Limb (tissue), 2 donors: ENCODE measurements at regions not wholly inside any gene's neighbourhood (a gene's known extent, or its start where the extent isn't known, plus 50 kb on each side); places are given as distances from the start of the nearest gene placed in this dataset.
"Not testable (repeated sequence)": the region's sequence is repeated elsewhere in the genome, so short reads cannot be mapped to it uniquely, and the experiment has no call there.

Experiments
- DNase-seq, 2 donors: peaks; one replicate each; pipeline ENCODE4 v3.0.0-alpha.2; 2016; ENCODE audit errors: extremely low spot score in 2 of 2

DNA sequence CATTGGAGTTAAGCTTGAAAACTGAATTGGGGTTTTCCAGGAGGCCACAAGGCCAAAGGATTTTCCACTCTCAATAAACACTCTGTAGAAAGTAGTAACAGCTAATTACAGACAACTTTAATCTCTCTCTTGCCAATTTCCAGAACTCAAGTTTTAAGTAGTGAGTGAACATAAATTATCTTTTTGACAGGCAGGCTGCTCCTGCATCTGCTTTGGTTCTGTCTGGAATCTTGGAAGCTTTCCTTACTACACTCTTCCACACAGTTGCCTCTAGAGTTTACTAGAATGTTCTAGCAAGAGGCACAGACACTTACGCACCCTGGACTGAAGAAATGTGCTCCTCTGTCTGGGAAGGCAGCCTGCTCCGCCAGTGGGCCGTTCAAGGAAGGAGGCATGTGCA is 90.5 kb upstream of the WAC start:
- no peak for DNase-seq

DNA sequence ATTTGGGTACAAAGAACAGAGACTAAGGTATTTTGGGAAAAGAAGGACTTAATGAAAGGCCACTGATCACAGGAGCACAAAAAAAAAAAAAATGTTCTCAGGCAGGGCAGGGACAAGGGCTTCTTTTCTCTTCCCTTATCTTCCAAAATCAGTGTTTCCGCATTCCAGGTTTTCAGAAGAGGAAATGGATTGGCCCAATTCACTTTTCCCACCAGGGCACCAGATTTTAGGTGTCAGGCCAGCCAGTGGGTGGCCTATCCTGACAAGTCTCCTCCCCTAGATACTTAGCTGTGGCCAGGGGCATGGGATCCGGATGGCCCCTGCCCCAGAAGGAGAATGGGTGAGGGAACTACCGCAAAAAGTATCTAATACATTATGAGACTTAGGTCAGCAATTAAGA is 88.9 kb upstream of the WAC start:
- DNase-seq = no peak

DNA sequence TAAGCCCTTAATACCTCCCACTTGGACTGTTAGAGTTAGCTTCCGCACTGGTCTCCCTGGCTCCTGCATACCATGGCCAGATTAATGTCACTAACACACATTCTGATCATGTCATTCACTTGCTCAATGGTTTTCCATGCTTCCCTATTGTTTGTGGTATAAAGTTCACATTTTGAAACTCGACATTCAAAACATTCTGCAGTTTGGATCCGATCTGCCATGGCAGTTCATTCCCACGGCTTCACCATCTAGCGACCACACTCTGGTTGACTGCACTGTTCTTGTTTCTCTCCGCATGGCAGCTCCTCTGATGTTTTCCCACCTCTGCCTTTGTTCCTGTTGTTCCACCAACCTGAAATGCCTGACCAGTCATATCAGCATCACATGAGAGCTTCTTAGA is 87.4 kb upstream of the WAC start:
- DNase-seq = no peak

DNA sequence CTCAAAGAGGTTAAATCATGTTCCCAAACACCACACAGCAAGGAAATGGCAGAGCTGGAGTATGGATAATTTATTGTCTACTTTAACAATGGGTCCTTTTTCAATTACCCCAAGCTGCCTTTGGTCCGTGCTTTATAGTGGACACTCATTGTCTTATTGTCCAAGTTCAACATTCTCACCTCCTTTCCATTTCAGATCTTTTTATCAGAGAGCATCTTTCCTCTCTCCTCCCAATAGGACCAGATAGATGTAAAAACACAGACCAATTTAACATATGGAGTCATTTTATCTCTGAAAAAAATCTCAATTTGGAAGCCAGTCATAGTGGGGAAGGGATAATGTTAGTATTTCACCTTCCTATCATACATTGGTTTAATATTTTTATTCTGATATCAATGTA is 83.5 kb upstream of the WAC start:
- DNase-seq = no peak

DNA sequence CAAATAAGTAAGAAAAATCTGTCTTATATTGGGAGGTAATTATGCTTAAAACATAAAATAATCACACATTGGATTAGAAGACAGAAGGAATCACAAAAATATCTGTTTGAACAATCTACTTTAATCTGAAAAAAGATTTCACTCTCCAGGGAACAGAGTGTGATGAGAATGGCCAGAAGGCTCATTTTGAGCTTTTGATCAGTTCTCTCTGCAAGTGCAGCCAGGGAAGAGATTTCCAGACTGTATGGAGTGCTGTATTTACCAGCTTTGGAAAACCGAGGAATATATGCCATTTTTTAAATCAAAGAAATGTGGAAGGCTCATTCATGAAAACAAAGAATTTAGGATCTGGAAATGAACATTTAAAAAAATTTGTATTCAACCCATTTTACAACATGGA is 83.0 kb upstream of the WAC start:
- no peak for DNase-seq

DNA sequence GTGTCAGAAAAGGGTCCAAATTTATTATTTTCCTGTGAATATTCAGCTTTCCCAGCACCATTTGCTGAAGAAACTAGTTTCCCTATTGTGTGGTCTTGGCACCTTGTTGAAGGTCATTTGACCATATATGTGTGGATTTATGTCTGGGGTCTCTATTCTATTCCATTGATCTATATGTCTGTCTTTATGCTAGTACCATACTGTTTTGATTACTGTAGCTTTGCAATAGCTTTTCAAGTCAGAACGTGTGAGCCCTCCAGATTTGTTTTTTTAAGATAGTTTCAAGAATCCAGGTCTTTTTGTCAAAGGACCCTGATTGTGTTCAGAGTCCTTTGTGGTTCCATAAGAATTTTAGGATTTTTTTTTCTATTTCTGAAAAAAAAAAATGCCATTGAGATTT is 79.0 kb upstream of the WAC start:
- DNase-seq = no peak

DNA sequence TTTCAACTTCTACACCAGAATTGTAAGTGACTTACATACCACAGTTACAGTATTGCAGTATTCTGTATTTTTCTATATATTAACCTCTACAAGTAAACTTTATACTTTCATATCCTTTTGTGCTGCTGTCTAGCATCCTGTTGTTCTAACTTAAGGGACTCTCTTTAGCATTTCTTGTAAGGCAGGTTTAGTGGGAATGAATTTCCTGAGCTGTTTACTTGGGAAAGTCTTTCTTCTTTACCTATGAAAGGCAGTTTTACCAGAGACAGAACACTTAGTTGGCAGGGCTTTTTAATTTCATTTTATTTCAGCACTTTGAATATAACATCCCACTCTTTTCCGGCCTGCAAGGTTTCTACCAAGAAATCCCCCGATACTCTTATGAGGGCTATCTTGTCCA is 75.8 kb upstream of the WAC start:
- no peak for DNase-seq

DNA sequence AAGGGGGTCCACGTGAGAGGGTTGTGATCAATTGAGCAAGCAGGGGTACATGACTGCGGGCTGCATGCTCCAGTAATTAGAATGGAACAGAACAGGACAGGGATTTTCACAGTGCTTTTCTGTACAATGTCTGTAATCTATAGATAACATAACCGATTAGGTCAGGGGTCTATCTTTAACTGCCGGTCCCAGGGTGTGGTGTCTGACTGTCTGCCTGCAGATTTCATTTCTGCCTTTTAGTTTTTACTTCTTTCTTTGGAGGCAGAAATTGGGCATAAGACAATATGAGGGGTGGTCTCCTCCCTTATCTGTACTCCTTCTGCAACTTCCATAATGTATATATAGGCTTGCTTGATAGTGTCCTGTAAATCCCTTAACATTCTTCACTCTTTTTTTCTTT is 75.0 kb upstream of the WAC start:
- not testable (repeated sequence) for DNase-seq

DNA sequence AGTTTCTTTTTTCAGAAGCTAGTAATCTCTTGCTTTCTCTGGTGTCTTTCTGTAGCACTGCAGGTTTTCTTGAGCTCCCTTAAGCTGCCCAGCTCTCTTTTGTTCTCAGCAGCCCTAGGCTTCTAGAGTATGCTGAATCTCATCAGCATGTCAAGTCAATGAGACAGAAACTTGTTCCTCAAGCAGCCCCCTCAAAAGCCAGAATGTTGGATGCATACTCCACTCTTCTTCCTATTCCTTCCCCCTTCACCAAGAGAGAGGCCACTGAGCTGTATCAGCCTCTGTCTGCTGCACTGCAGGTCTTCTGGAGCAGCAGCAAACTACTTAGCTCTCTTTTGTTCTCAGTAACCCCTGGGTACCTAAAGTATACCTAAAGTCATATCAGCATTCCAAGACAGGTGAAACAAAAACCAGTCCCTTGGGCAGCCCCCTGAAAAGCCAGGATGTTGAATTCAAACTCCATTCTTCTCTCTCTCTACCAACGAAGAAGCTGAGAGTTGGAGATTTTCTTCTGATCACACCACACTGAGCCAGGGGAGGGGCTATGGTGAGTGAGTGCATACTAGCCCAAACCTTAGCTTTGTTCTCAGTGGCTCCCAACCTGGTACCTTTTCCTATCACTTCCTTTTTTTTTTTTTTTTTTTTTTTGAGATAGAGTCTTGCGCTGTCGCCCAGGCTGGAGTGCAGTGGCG is 73.3 kb upstream of the WAC start:
- DNase-seq = no peak

DNA sequence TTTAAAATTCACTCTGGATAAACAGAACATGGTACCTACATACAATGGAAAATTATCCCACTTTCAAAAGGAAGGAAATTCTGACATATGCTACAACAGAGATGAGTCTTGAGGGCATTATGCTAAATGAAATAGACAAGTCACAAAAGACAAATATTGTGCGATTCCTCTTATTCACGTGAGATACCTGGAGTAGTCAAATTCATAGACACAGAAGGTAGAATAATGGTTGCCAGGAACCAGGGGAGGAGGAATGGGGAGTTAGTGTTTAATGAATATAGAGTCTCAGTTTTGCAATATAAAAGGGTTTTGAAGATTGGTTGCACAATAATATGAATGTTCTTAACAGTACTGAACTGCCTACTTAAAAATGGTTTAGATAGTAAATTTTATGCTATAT is 69.8 kb upstream of the WAC start:
- no peak for DNase-seq

DNA sequence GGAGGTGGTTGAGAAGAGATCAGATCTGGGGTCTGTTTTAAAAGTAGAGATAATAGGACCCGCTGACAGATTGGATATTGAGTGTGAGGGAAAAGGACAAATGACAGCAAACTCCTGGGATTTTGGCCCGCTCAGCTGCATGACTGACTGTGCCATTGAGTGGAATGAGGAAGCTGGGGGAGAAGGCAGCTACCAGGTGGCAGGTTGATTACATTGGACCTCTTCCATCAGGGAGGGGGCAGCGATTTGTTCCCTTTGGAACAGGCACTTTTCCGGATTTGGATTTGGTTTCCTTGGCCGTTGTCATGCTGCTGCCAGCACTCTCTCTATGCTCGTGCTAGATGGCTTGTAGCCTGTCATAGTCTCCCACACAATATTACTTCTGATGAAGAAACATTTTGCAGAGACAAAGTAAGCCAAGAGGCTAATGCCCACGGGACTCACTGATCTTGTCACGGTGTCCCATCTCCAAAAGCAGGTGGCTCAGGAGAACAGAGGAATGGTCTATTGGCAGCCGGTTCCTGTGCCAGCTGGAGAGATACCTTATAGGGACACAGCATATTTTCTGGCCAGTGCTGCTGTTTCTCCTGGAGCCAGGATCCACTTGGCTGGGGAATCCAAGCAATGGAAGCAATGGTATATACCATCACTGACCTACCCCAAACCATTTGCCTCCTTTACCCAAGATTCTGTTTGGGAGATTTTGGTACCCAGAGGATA is 69.1 kb upstream of the WAC start:
- no peak for DNase-seq

DNA sequence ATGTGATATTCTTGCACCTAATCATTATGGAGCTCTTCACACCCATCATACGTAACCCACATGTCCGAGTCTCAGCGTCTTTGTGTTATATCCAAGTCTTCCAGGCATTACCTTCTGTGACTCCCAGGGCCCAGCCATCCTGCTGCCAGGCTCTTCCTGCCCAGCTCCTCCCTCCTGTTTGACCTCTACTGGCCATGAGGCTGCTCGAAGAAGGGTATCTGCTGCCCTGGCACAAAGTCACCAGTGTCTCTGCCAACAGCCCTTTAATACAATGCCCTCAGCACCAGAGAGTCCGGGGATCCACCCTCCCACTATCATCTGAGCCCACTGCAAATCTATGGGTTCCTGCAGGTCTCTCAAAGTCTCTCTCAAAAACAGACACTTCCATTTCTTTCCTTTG is 65.3 kb upstream of the WAC start:
- DNase-seq = no peak

DNA sequence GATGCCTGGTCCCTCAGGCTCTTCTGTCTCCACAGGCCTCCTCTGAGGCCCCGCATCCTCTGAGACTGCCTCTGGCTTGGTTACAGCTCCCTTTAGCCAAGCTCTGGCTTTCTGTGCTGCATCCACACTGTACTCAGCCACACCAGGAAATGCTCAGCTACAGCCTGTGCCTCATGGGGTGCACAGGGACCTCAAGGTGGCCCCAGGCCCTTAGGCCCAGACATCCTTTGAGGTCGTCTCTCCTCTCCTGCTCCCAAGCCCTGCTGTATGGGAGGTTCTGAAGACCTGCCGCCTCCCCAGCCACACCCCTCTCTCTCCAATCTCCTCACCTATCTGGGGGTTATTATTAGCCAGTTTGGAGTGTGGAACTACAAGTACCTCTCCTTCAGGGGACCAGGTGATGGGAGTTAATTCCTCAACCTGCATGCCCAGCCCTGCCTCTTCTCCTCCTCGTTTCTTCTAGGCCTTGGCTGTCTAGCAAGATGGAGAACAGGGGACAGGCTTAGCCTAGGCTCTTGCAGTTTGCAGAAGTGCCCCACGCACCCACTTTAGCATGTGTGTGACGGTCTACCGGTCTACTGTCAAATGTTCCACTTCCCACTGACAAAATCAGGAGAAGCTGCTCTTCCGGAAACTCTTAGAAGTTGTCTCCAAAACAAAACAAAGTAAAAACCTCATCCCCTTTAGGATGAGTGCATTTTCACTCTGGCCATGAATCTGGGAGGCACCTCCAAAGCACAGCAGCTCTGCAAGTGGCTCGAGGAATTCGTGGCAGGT is 64.0 kb upstream of the WAC start:
- no peak for DNase-seq

DNA sequence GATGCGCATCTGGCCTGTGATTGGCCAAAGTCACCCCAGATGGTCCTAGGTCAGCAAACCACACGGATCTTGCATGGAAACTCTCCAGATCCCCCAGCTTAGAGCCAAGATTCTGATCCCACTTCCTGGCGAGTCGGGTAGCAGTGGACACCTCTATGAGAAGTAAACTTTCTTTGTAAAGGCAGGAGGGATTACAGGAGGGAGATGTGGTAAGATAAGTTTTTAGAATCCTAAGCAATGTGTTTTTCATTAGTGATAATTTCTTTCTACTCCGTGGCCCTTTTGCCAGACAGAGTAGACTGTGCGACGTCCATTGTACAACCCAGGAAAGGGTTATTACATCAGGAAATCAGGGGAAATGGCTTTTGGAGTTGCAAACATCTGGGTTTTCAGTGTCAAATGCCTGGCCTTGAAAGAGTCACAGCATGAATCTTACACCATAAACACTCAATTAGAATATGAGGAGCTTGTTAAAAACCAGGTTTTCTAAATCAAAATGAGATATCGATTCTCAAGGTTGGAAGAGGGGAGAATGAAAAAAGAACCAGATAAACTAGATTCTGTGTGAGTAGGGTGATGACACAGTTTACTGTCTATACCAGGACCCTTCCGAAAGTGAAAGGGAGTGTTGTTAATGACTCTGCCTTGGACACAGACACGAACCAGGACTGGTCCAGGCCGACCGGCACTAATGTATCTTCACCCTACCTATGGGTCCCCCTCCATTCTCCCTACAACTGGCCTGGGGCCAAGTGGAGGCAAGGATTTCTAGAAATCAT is 61.9 kb upstream of the WAC start:
- peak in 1 of 2 donors; percentile 10 for DNase-seq

DNA sequence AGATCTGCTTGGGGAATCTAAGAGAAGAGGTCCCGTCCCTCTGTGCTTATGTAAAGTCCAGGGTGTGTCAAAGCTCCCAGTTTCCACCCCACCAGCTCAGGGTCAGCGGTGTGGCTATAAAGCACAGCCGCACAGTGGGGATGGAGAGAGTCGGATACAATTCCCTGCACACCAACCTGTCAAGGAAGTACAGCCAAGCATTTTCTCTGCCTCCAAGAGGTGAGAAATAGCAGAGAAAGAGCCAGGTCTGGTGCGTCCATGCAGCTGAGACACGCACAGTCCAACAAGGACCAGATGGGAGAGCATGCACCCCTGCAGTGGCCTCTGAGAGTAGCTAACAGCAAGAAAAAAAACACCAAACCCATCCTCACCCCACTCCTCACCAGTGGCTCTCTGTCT is 61.3 kb upstream of the WAC start:
- no peak for DNase-seq

DNA sequence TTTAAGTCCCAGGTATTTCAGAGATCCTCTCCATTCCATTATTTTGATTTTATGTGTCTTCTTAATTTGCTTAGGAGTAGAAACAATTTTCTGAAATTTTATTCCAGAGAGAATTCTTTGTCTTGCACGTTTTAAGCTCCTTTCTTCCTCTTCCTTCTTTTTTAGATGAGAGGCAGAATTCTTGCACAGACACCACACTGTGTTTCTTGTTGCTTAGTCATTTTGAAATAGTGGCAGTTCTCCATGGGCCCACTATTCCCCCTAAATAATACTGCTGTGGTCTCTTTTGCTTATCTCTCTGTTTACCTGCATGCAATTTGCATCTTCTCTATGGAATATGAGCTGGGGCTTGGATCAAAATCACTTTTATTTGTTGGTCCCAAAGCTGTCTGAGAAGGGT is 54.3 kb upstream of the WAC start:
- DNase-seq = no peak

DNA sequence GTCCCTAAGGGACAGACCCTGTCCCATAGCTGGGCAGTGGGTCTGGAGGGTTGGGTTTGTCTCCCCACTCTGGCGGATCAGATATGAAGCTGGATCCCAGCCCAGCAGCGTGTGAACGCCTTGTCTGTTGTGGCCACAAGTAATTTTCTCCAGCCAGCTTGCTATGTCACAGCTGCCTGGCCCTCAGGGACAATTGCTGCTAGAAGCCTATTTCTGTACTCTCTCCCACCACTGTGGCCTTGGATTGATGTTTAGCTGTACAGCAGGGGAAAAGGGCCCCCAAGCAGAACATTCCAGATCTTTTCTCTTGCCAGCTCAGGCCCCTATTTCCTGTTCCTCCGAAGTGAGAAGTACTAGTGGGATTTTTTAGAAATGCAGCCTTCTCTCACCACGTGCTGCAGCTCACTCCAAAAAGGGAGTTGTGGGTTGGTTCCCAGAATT is 53.5 kb upstream of the WAC start:
- peak; percentile 53 to 62 for DNase-seq

DNA sequence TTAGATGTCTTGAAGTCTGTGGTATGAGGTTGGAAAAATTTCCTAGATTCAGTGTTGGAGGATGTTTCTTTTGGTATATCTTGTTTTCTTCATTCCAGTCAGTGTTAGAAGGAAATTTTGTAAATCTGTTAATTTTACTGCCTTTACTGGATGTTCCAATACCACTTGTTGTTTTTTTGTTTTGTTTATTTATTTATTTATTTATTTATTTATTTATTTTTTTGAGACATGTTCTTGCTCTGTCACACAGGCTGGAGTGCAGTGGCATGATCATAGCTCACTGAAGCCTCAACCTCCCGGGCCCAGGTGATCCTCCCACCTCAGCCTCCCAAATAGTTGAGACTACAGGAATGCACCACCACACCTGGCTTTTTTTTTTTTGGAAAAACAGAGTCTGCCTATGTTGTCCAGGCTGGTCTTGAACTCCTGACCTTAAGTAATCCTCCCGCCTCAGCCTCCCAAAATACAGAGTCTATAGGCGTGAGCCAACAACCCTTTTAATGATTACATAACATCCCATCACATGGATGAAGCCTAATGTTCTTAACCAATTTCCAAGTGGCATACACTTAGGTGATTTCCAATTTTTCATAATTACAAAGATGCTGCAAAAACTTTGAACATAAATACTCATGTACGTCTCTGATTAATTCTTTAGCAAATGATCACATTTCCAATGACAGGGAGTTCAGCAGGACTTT is 52.8 kb upstream of the WAC start:
- DNase-seq = no peak

DNA sequence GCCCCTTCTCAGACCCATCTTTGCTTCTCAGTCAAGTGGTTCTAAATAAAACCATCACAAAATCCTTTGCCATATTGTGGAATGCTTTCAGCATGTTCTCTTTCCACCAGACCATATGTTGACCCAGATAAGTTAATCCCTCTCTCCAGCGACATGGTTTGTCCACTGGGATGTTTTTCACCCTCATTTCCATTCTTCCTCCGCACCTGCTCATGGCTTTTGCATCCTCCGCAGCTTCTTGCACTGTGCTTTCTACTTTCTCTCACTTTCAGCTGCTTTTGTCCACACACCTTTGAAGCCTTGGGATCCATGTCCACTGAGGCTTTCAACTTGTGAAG is 52.3 kb upstream of the WAC start:
- no peak for DNase-seq

DNA sequence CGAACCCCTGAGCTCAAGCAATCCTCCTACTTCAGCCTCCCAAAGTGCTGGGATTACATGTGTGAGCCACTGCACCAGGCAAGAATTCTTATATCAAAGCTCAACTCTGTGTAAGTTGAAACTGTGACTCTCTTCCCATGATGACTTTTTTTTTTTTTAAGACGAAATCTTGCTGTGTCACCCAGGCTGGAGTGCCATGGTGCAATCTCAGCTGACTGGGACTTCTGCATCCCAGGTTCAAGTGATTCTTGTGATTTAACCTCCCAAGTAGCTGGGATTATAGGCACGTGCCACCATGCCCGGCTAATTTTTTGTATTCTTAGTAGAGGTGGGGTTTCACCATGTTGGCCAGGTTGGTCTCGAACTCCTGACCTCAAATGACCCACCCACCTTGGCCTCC is 51.6 kb upstream of the WAC start:
- DNase-seq = not testable (repeated sequence)

DNA sequence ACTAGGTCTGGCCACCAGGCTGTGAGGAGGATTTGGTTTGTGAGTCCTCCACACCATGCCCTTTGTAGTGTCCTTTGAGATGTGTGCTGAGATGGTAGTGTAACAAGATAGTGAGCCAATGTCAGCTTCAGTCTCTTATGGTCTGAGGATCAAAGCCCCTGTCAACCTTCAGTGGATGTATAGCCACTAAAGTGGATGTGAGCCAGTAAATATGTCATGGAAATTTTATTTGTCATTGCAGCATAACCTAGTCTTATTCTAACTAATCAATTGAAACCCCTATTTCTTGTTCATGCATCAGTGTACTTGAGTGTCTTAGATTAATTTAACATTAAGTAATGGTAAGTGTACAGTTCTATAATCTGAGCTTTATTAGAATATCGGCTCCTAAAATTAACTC is 51.0 kb upstream of the WAC start:
- DNase-seq = no peak
